Stimulated activated CD4-positive, alpha-beta T cell treated with anti-CD3 and anti-CD28 coated beads, TNF-alpha, amount 100 ng/mL, for 1 hour (primary cell): ENCODE measurements at regions not wholly inside any gene's neighbourhood (a gene's known extent, or its start where the extent isn't known, plus 50 kb on each side); places are given as distances from the start of the nearest gene placed in this dataset.
"Not testable (repeated sequence)": the region's sequence is repeated elsewhere in the genome, so short reads cannot be mapped to it uniquely, and the experiment has no call there.

Source experiments
- DNase-seq, 3 donors: peaks; one replicate each; pipeline ENCODE4 v3.0.0-alpha.2; 2020; ENCODE audit warnings: low read depth in 3 of 3, low spot score in 1 of 3

- no peak for DNase-seq
These were observed 112.3 kb upstream of the SLC8A1 start for GRCh38 chr2:40564184-40564583.

GRCh38 chr2:40579247-40579646 lies 127.4 kb upstream of the SLC8A1 start:
- DNase-seq: no peak

DNA sequence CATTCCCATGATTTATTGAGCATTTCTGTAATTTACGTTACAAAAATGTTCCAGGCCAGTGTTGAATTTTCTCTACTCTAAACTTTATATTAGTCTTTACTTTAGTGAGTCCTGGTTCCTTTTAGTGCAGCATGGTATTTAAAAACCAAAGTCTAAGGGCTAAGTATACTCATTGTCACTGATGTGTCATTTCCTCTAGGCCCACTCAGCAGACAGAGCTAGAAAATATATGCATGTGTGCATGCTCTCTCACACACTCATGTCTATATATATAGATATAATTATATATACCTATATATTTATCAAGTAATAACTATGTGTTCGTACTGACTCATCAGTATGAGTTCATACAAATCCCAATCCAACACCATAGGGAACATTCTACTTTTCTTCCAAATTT lies 132.5 kb upstream of the SLC8A1 start:
- DNase-seq: no peak

DNA sequence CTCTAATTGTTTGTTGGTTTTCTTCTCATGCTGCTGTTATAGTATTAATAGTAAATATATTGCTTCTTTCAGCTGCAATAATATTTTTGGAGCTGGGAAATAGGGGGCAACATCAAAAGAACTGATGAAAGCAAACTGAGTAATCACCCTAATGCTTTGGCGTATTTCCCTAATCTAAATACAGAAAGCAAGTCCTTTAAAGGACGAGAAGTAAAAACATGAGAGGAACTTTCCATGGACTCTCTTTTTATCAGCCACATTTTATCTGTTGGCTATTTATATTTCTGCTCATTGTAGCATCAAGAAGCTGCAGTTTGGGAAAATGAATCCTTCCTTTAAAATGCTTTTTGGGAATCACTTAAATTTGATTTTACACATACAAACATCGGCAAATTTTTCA lies 139.9 kb upstream of the SLC8A1 start:
- DNase-seq: no peak

DNA sequence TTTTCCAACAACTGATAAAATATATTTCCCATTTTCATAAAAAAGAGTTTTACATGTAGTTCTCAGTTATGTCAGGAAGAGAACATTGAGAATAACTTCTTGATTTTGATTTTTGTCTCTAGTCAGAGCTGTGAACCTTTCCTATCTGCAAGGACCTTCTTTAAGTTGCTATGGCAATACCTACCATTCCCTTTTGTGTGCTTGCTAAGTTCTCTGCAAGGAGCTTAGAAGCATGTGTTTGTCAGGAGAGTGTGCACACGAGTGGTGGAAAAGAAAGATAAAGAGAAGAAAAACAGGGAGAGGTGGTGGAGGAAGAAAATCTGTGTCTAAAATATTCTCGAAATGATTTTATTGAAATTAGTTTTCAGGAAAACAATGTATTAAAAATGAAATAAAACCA lies 140.3 kb upstream of the SLC8A1 start:
- DNase-seq: no peak

GRCh38 chr2:40606862-40607261 lies 155.0 kb upstream of the SLC8A1 start:
- no peak for DNase-seq

DNA sequence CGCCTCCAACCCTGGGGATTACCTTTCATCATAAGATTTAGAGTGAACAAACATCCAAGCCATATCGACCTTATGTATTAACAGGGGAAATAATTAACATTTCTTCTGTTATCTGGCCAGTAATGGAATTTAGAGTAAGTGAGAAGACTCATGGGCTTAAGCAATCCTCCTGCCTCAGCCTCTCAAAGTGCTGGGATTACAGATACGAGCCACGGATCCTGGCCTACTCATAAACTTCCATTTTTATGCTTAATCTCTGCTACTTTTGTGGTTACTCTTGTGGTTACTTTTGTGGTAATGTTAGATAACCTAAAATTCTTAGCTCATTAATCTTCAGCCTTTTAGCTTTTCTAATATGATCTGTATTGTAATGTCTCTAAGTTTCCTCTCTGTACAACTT lies 159.3 kb upstream of the SLC8A1 start:
- no peak for DNase-seq

DNA sequence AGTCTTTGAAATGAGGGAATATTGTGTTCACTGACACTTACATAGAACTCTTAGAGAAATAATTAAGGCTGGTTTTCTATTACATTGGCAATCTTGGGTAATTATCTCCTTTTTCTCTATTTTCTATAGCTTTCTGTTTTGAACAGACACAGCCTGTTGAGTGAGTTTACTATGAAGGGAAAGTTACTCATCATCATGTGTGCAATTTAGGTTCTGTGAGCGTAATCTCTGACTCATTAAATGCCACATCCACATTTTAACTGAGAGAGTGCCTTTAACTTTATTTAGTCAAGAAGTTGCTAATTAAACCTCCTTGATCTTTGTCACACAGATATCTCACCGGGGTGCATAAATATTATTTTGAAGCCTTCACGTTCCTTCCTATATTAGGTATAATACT lies 174.0 kb upstream of the SLC8A1 start:
- no peak for DNase-seq

- DNase-seq: no peak
These were observed 176.7 kb upstream of the SLC8A1 start for GRCh38 chr2:40628556-40628955.

DNA sequence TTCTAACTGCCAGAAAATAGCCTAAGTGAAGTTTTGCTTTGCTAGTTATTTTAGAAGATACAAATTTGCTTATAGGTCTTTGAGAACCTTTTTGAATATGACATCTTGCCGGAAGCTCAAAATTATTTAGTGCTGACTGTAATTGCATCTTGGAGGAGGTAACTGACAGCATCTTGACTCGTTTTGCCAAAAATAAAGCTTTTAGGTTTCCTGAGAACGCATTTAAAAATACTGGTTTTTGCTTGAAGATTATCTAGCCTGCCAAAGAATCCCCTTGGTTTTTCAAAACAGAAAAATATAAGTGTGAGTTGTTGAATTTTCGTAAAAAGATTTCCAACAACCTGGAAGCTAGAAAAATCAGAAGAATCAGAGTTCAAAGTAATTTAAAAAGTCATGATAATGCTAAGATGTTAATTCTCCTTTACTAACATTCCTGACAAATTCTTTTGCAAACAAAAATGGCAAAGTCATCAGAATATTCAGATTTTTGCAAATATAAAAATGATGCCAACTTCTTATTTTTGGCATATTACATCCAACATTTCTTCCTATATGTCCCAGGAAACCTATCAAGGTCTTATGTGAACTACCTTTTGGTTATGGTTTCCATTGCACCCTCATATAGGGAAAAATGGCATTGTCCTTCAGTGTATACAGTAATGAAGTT lies 178.0 kb upstream of the SLC8A1 start:
- DNase-seq: no peak

DNA sequence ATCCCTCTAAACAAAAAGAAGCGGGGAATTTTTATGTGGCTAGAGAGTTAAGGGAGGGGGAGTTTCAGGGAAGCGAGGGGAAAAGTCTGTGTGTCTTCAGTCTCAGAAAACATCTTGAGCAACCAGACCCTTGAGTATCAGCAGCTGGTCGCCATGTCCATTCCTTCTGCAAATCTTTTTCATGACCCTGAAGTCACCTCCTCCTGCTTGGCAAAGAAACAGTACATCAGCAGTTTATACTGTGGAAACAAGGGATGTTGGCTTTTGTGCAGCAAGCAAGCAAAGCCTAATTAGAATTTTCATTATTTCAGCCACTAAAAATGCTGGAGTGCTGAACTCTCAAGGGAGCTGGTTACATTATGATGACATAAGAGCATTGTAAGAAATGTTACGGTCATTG lies 187.4 kb upstream of the SLC8A1 start:
- no peak for DNase-seq

DNA sequence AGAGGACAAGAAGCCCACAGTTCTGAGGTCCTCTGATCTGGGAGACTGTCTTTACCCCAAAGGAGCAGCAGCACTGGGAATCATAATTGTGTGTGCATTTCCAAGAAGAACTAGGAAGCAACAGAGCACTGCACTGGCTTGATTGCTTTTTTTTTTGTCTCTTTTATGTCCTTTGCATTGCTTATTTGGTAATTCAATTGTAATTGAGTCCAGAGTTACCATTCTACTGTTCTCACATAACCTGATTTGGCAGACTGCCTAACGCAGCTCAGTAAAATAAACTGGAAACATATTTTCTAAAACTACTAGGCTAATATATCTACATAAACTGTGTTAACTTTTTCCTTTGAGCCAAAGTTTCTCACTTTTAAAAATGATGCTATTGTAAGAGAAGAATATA lies 190.3 kb upstream of the SLC8A1 start:
- DNase-seq: no peak

DNA sequence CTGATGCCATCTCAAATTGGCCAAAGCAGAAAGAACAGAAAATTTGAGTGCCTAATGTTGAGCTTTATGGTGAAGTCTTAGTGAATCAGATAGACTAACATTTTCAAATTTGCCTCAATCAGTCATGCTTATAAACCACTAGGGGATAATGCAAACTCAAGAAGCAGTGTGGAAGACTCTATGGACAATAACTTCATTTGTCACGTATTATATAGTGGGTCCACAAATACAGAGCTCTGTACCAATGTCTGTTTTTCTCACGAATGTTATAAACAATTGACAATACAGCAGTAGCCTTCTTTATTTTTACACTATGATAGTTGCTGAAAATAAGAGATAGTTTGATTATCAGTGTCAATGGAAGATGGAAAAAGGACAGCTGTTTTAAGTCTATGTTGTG lies 190.8 kb upstream of the SLC8A1 start:
- DNase-seq: no peak

- no peak for DNase-seq
These were observed 194.8 kb upstream of the SLC8A1 start for GRCh38 chr2:40646642-40647041.

DNA sequence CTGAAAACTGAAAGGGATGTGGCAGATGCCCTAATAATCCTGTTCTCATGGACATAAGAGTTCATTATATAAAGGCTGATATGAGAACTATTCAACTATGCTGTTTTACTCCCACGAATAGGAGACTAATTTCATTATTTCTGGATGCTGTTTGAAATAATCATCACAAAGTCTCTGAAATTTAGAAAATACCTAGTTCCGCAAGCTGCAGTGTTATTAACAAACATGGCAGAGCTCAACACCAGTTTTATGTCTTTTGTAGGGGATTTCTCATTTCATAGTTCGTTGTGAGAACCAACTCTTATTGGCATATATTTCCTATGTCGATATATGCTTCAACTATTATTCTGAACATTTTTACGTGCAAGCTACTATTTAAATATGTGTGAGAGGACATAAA lies 200.3 kb upstream of the SLC8A1 start:
- DNase-seq: no peak

DNA sequence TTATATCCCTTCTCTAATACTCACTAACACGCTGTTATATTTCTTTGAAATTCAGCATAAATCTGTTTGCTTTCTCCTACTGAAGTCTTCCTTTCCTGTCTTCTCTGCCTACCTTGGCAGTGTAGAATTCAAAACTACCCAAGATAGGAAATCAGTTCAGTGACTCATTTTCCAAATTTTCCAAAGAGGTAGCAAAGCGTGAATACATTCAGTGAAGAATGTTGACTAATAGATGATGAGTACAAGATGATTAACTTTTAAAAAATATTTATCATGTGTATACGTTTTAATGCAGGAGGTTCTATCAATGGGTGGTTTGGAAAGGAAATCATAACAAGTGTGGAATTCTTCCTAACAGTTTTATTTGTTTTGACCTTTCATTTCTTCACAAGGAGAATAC lies 201.9 kb upstream of the SLC8A1 start:
- no peak for DNase-seq

DNA sequence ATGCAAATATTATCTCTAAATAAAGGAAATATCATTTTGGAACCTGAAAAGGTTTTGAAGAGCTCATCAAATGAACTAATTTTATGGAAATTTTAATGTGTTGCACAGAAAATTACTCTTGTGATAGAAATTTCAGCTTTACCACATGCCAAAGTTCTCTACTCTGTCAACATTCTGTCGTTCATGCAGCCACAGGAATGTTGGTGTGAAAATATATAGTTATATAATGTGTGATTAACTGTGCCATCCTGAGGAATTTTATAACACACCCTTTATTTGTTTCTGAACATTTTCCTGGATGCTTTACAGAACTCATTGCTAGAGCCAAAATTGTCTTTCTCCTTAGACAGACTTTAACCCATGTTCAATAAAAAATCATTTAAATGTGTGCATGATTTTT lies 202.5 kb upstream of the SLC8A1 start:
- no peak for DNase-seq

DNA sequence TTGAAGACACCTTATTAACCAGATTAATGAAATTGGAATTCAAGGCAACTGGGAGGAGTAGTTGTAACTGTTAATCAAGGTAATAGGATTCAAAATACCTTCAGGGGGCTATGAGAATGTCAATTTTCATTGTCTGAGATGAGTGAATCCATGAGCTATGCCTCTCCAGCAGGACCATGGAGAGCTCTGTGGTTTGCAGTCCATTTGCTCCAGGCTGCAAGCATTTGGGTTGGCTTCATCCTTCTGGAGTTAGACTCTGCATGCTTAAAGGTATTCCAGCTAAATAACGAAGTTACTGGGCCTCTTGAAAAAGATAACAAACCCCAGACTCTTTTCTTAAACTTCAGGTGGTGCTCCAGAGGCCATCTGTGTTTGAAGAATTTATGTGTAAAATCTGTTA lies 207.1 kb upstream of the SLC8A1 start:
- DNase-seq: no peak

- DNase-seq: no peak
These were observed 213.8 kb upstream of the SLC8A1 start for GRCh38 chr2:40665493-40666232.

GRCh38 chr2:40666398-40666797 lies 214.5 kb upstream of the SLC8A1 start:
- DNase-seq: no peak

DNA sequence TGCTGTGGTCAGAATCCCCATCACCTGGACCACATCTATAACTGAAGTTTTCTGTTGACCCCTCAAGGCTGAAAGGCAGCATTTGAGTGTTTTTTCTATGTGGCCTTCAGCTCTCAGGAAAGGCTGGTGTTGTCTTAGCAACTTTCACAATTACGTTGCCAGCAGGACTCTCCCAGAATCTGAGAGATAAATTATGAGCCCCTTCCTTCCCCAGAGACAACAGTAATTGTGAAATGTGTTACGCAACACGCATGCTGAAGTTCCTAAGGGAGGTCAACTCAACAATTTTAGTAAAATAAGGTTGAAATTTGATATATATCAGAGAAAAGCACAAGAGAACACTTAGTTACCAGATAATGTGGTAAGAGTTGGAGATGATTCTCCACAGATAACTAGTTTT lies 216.5 kb upstream of the SLC8A1 start:
- no peak for DNase-seq

DNA sequence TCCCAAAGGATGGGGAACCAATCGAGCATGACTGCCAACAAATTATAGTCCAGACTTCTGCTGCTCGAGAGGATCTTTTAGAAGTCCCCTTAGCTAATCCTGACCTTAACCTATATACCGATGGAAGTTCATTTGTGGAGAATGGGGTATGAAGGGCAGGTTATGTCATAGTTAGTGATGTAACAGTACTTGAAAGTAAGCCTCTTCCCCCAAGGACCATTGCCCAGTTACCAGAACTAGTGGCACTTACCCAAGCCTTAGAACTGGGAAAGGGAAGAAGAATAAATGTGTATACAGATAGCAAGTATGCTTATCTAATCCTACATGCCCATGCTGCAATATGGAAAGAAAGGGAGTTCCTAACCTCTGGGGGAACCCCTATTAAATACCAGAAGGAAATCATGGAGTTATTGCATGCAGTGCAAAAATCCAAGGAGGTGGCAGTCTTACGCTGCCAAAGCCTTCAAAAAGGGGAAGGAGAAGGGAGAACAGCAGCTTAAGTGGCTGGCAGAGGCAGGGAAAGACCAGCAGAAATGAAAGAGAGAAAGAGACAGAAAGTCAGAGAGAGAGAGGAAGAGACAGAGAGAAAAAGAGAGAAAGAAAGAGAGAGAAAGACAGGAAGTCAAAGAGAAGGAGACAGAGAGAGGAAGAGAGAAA lies 224.4 kb upstream of the SLC8A1 start:
- not testable (repeated sequence) for DNase-seq

DNA sequence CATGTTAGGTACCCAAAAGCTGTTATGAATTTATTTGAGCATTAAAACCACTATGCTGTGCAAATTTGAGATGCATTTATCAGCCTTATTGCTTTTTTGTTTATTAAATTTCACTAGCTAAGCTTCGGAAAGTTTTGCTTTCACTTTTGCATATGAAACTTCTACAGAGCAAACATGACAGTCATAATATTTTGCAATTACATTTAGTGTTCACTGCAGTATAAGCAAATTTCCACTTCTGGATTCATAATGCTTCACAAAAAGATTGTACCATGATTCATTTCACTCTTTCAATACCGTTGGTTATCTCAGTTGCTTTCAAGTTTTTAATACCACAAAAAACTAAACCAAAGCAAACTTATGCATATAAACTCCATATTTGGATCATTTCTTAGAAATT lies 228.7 kb upstream of the SLC8A1 start:
- DNase-seq: no peak
